ENCODE measurements at regions not wholly inside any gene's neighbourhood (a gene's known extent, or its start where the extent isn't known, plus 50 kb on each side); places are given as distances from the start of the nearest gene placed in this dataset.
"Not testable (repeated sequence)": the region's sequence is repeated elsewhere in the genome, so short reads cannot be mapped to it uniquely, and the experiment has no call there.

- Histone ChIP-seq H3K9ac (ENCODE audit: low read length) (no peak overlapping the region), H3K4me3 (ENCODE audit: low read length) (no peak overlapping the region), H3F3A (ENCODE audit: insufficient read depth, low read length, poor library complexity, severe bottlenecking) (no peaks in the 10 kb centered on the region), H4K20me1 (ENCODE audit: insufficient read depth) (no peaks in the 10 kb centered on the region), H3K9me3 (ENCODE audit: low read length) (no peaks in the 10 kb centered on the region), H3K9me2 (ENCODE audit: insufficient read depth, low read length) (no peaks in the 10 kb centered on the region), H2AFZ (ENCODE audit: low read depth, low read length) (no peak overlapping the region), H3K79me2 (replicated peaks; ENCODE audit: insufficient read depth, low read length) (no peaks in the 10 kb centered on the region), H3K36me3 (ENCODE audit: insufficient read depth, low read length) (no peaks in the 10 kb centered on the region), H3K27ac (ENCODE audit: low read length) (no peak overlapping the region), H3K4me2 (ENCODE audit: low read length) (no peak overlapping the region), H3K27me3 (ENCODE audit: insufficient read depth, low read depth, low read length) (no peaks in the 10 kb centered on the region)
- TF ChIP-seq REST (IDR thresholded peaks at IDR 0.05; ENCODE audit: borderline replicate concordance) (no peak), TAF1 (IDR thresholded peaks at IDR 0.05; ENCODE audit: low read depth) (no peak), POLR2AphosphoS5 (IDR thresholded peaks at IDR 0.05) (no peak), CTCF (IDR thresholded peaks at IDR 0.05; ENCODE audit: poor library complexity, severe bottlenecking) (no peak), EP300 (conservative IDR thresholded peaks at IDR 0.05; ENCODE audit: poor library complexity, severe bottlenecking) (no peak), SMC3 (conservative IDR thresholded peaks at IDR 0.05; ENCODE audit: poor library complexity) (no peak), EZH2 (IDR thresholded peaks at IDR 0.05; ENCODE audit: borderline replicate concordance, insufficient read depth, low read length, poor library complexity, severe bottlenecking) (no peak), RAD21 (conservative IDR thresholded peaks at IDR 0.05) (no peak), MXI1 (conservative IDR thresholded peaks at IDR 0.05; ENCODE audit: poor library complexity, severe bottlenecking) (no peak)
Observed at GRCh38 chr7:91571601-91572000, 307.4 kb downstream of the FZD1 start.

GRCh38 chr7:91573405-91573804 is 307.1 kb downstream of the MTERF1 start:
- Histone ChIP-seq H3K9me2 (ENCODE audit: insufficient read depth, low read length) (no peaks in the 10 kb centered on the region), H2AFZ (ENCODE audit: low read depth, low read length) (no peak overlapping the region), H3K36me3 (ENCODE audit: insufficient read depth, low read length) (no peaks in the 10 kb centered on the region), H3K9me3 (ENCODE audit: low read length) (no peaks in the 10 kb centered on the region), H3K79me2 (replicated peaks; ENCODE audit: insufficient read depth, low read length) (no peaks in the 10 kb centered on the region), H3K4me3 (ENCODE audit: low read length) (no peak overlapping the region), H3K4me2 (ENCODE audit: low read length) (no peak overlapping the region), H3K27ac (ENCODE audit: low read length) (no peak overlapping the region), H4K20me1 (ENCODE audit: insufficient read depth) (no peaks in the 10 kb centered on the region), H3K9ac (ENCODE audit: low read length) (no peak overlapping the region), H3F3A (ENCODE audit: insufficient read depth, low read length, poor library complexity, severe bottlenecking) (no peaks in the 10 kb centered on the region), H3K27me3 (ENCODE audit: insufficient read depth, low read depth, low read length) (no peaks in the 10 kb centered on the region)
- TF ChIP-seq SMC3 (conservative IDR thresholded peaks at IDR 0.05; ENCODE audit: poor library complexity) (no peak), EP300 (conservative IDR thresholded peaks at IDR 0.05; ENCODE audit: poor library complexity, severe bottlenecking) (peak; percentile 84), POLR2AphosphoS5 (IDR thresholded peaks at IDR 0.05) (peak; percentile 55), TAF1 (IDR thresholded peaks at IDR 0.05; ENCODE audit: low read depth) (no peak)

GRCh38 chr7:91576459-91576858 is 304.0 kb downstream of the MTERF1 start:
- H3K4me3 ChIP-seq (ENCODE audit: low read length); H3K36me3 ChIP-seq (ENCODE audit: insufficient read depth, low read length); H3K9me2 ChIP-seq (ENCODE audit: insufficient read depth, low read length); H4K20me1 ChIP-seq (ENCODE audit: insufficient read depth); H3K79me2 ChIP-seq (replicated peaks; ENCODE audit: insufficient read depth, low read length); H3K9me3 ChIP-seq (ENCODE audit: low read length); H3K9ac ChIP-seq (ENCODE audit: low read length); H3K4me2 ChIP-seq (ENCODE audit: low read length); H3K27me3 ChIP-seq (ENCODE audit: insufficient read depth, low read depth, low read length); H3F3A ChIP-seq (ENCODE audit: insufficient read depth, low read length, poor library complexity, severe bottlenecking); H2AFZ ChIP-seq (ENCODE audit: low read depth, low read length); H3K27ac ChIP-seq (ENCODE audit: low read length): not testable (repeated sequence)

All from neural cell (in vitro differentiated cells).